ENCODE measurements at regions not wholly inside any gene's neighbourhood (a gene's known extent, or its start where the extent isn't known, plus 50 kb on each side); places are given as distances from the start of the nearest gene placed in this dataset.

DNA sequence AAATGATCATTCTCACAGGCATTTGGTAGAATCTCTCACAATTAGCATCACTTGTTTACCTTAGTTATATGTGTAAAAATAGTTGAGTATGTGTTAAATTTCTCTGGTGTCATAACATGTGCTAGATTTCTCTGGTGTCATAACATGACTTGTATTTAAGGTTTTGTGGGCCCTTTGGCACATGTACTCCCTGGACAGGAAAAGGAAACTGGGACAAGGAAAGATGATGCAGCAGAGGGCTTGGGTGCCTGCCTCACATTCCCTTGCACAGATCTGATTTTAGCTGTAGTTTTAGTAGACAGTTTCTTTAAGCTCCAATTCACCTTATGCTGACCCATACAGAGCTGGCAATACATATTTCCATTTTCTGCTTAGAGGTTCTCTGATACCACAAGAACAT lies 726.0 kb downstream of the C4orf33 start:
- Histone ChIP-seq H3K9me3 (ENCODE audit: insufficient read depth, low read length) (no peaks in the 10 kb centered on the region), H3K4me2 (ENCODE audit: low read length) (no peak overlapping the region), H3K9ac (ENCODE audit: low read length) (no peak overlapping the region), H3K4me1 (ENCODE audit: low read length) (no peaks in the 10 kb centered on the region), H3K79me2 (ENCODE audit: low read length) (no peaks in the 10 kb centered on the region), H4K20me1 (ENCODE audit: insufficient read depth, low read length) (no peaks in the 10 kb centered on the region), H3K27ac (ENCODE audit: low read length) (no peak overlapping the region), H2AFZ (ENCODE audit: low read depth, low read length) (no peak overlapping the region), H3K36me3 (replicated peaks; ENCODE audit: low read depth, low read length) (no peaks in the 10 kb centered on the region), H3K27me3 (ENCODE audit: low read depth, low read length) (no peaks in the 10 kb centered on the region), H3K4me3 (ENCODE audit: low read length) (no peak overlapping the region)
- TF ChIP-seq, protein P1, sequence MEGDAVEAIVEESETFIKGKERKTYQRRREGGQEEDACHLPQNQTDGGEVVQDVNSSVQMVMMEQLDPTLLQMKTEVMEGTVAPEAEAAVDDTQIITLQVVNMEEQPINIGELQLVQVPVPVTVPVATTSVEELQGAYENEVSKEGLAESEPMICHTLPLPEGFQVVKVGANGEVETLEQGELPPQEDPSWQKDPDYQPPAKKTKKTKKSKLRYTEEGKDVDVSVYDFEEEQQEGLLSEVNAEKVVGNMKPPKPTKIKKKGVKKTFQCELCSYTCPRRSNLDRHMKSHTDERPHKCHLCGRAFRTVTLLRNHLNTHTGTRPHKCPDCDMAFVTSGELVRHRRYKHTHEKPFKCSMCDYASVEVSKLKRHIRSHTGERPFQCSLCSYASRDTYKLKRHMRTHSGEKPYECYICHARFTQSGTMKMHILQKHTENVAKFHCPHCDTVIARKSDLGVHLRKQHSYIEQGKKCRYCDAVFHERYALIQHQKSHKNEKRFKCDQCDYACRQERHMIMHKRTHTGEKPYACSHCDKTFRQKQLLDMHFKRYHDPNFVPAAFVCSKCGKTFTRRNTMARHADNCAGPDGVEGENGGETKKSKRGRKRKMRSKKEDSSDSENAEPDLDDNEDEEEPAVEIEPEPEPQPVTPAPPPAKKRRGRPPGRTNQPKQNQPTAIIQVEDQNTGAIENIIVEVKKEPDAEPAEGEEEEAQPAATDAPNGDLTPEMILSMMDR (IDR thresholded peaks at IDR 0.05; ENCODE audit: low read depth, low read length) = no peak
- TF ChIP-seq EZH2phosphoT487 (IDR thresholded peaks at IDR 0.05; ENCODE audit: low read depth) = no peak

DNA sequence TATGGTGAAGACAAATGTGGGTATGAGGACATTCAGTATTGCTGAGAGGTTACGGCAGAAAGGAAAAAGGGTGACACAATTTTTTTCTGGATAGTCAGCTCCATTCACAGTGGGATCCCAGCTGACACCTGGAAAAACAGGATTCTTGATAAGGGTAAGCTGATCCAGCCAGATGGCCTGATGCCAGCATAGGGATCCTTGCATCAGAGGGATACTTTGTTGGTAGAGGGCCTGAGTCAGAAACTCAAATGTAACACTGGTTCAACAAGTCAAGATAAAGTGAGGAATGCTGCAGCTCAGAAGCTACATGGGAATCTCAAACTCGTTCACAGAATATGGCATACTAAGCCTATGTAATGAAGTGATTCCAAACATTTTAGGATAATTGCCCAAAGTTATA lies 726.7 kb downstream of the C4orf33 start:
- Histone ChIP-seq H3K27me3 (ENCODE audit: low read depth, low read length) (no peaks in the 10 kb centered on the region), H2AFZ (ENCODE audit: low read depth, low read length) (no peak overlapping the region), H3K4me1 (ENCODE audit: low read length) (no peaks in the 10 kb centered on the region), H3K27ac (ENCODE audit: low read length) (no peak overlapping the region), H3K79me2 (ENCODE audit: low read length) (no peaks in the 10 kb centered on the region), H3K36me3 (replicated peaks; ENCODE audit: low read depth, low read length) (no peaks in the 10 kb centered on the region), H3K4me3 (ENCODE audit: low read length) (no peak overlapping the region), H4K20me1 (ENCODE audit: insufficient read depth, low read length) (no peaks in the 10 kb centered on the region), H3K9ac (ENCODE audit: low read length) (no peak overlapping the region), H3K4me2 (ENCODE audit: low read length) (no peak overlapping the region), H3K9me3 (ENCODE audit: insufficient read depth, low read length) (no peaks in the 10 kb centered on the region)
- TF ChIP-seq EZH2phosphoT487 (IDR thresholded peaks at IDR 0.05; ENCODE audit: low read depth) = no peak
- TF ChIP-seq, protein P1 (IDR thresholded peaks at IDR 0.05; ENCODE audit: low read depth, low read length) = no peak

GRCh38 chr4:129823105-129823504 lies 727.2 kb downstream of the C4orf33 start:
- Histone ChIP-seq H3K27me3 (ENCODE audit: low read depth, low read length) (no peaks in the 10 kb centered on the region), H3K27ac (ENCODE audit: low read length) (no peak overlapping the region), H2AFZ (ENCODE audit: low read depth, low read length) (no peak overlapping the region), H3K4me2 (ENCODE audit: low read length) (no peak overlapping the region), H3K4me1 (ENCODE audit: low read length) (no peaks in the 10 kb centered on the region), H3K79me2 (ENCODE audit: low read length) (no peaks in the 10 kb centered on the region), H3K36me3 (replicated peaks; ENCODE audit: low read depth, low read length) (no peaks in the 10 kb centered on the region), H3K4me3 (ENCODE audit: low read length) (no peak overlapping the region), H3K9ac (ENCODE audit: low read length) (no peak overlapping the region), H3K9me3 (ENCODE audit: insufficient read depth, low read length) (no peaks in the 10 kb centered on the region), H4K20me1 (ENCODE audit: insufficient read depth, low read length) (no peaks in the 10 kb centered on the region)
- TF ChIP-seq, protein P1 (IDR thresholded peaks at IDR 0.05; ENCODE audit: low read depth, low read length) = no peak
- TF ChIP-seq EZH2phosphoT487 (IDR thresholded peaks at IDR 0.05; ENCODE audit: low read depth) = no peak

DNA sequence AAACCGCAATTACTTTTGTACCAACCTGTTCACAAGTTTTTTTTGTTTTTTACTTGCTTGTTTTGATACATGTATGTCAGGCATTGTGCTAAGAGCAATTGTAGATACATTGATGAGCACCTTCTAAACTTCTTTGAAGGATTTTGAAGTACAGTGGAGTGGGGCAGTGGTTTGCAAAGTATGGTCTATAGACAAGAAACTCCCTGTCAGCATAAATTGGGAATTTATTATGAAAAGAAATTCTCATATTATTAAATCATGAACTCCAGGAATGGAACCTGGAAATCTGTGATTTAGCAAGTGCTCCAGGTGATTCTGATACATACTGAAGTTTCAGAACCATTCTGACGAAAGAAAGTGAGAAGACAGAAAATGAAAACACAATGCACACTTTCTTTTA lies 733.4 kb downstream of the C4orf33 start:
- H3K4me1 ChIP-seq (ENCODE audit: low read length) = no peaks in the 10 kb centered on the region

DNA sequence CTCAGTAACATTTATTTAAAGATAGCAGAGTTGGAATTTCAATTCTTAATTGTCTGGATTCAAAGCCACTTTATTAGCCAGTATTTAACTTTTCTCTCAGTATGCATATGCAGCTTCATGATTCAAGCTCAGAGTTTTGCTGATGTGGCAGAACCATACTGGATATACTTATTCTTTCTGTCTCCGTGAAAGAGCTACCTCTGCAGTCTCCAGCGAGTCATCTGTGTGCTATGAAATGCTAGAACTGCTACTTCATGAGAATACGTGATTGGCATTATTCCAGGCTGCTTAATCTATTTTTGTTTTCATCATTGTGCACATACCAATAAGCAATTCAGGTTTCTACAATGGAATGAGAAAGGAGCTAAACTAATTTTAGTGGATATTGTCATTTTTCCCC lies 743.7 kb downstream of the C4orf33 start:
- H3K4me2 ChIP-seq (ENCODE audit: low read length) = no peak overlapping the region
- H3K79me2 ChIP-seq (ENCODE audit: low read length) = no peaks in the 10 kb centered on the region
- TF ChIP-seq EZH2phosphoT487 (IDR thresholded peaks at IDR 0.05; ENCODE audit: low read depth) = no peak
- TF ChIP-seq, protein P1 (IDR thresholded peaks at IDR 0.05; ENCODE audit: low read depth, low read length) = no peak
- H3K36me3 ChIP-seq (replicated peaks; ENCODE audit: low read depth, low read length) = no peaks in the 10 kb centered on the region
- no peak overlapping the region for H3K27ac ChIP-seq (ENCODE audit: low read length)
- no peak overlapping the region for H3K9ac ChIP-seq (ENCODE audit: low read length)
- H3K9me3 ChIP-seq (ENCODE audit: insufficient read depth, low read length) = peaks cover 2% of the 10 kb centered on the region; the same call in 1 of the 2 replicates
- no peaks in the 10 kb centered on the region for H3K4me1 ChIP-seq (ENCODE audit: low read length)
- no peak overlapping the region for H2AFZ ChIP-seq (ENCODE audit: low read depth, low read length)
- no peaks in the 10 kb centered on the region for H4K20me1 ChIP-seq (ENCODE audit: insufficient read depth, low read length)
- H3K27me3 ChIP-seq (ENCODE audit: low read depth, low read length) = no peaks in the 10 kb centered on the region
- no peak overlapping the region for H3K4me3 ChIP-seq (ENCODE audit: low read length)

More for the DNA sequence above, 733.4 kb downstream of the C4orf33 start:
- Histone ChIP-seq H3K9ac (ENCODE audit: low read length) (no peak overlapping the region), H3K36me3 (replicated peaks; ENCODE audit: low read depth, low read length) (no peaks in the 10 kb centered on the region), H3K27me3 (ENCODE audit: low read depth, low read length) (no peaks in the 10 kb centered on the region), H4K20me1 (ENCODE audit: insufficient read depth, low read length) (no peaks in the 10 kb centered on the region), H3K9me3 (ENCODE audit: insufficient read depth, low read length) (no peaks in the 10 kb centered on the region), H3K27ac (ENCODE audit: low read length) (no peak overlapping the region), H2AFZ (ENCODE audit: low read depth, low read length) (no peak overlapping the region), H3K79me2 (ENCODE audit: low read length) (no peaks in the 10 kb centered on the region), H3K4me2 (ENCODE audit: low read length) (no peak overlapping the region), H3K4me3 (ENCODE audit: low read length) (no peak overlapping the region)
- TF ChIP-seq EZH2phosphoT487 (IDR thresholded peaks at IDR 0.05; ENCODE audit: low read depth) = no peak

Measured in OCI-LY3 (cell line).